ENCODE measurements at regions not wholly inside any gene's neighbourhood (a gene's known extent, or its start where the extent isn't known, plus 50 kb on each side); places are given as distances from the start of the nearest gene placed in this dataset.
"Not testable (repeated sequence)": the region's sequence is repeated elsewhere in the genome, so short reads cannot be mapped to it uniquely, and the experiment has no call there.

- no TSS peak for BruUV-seq (replicated peaks)
- Histone ChIP-seq H3K27ac (ENCODE audit: control insufficient read depth, insufficient read depth) (no peak overlapping the region), H3K4me1 (ENCODE audit: control insufficient read depth, insufficient read depth, low read length) (no peaks in the 10 kb centered on the region), H3K4me2 (ENCODE audit: control insufficient read depth, insufficient read depth) (no peak overlapping the region), H3K36me3 (ENCODE audit: control insufficient read depth in 2 of 2, insufficient read depth in 2 of 2, low read length in 1 of 2) (no peaks in the 10 kb centered on the region), H3K4me3 (no peak overlapping the region), H4K20me1 (ENCODE audit: control insufficient read depth, insufficient read depth) (no peaks in the 10 kb centered on the region), H3K9ac (ENCODE audit: control insufficient read depth, insufficient read depth, low read length) (no peak overlapping the region), H3K79me2 (ENCODE audit: control insufficient read depth, insufficient read depth, low read length) (no peaks in the 10 kb centered on the region), H3K27me3 (replicated peaks in 1 of 2; ENCODE audit: control insufficient read depth in 2 of 2, insufficient read depth in 2 of 2, low read length in 1 of 2) (no peaks in the 10 kb centered on the region), H3K9me3 (replicated peaks; ENCODE audit: control insufficient read depth, insufficient read depth, low read length) (no peaks in the 10 kb centered on the region), H2AFZ (ENCODE audit: control insufficient read depth, low read depth, low read length) (no peak overlapping the region)
- FAIRE-seq (no peak), DNase-seq (ENCODE audit: low read depth, low spot score) (no peak), ATAC-seq (no peak)
- intact Hi-C loops (cut with micrococcal nuclease; ENCODE audit: unreplicated experiment), result no loop called here
- RAD21 ChIA-PET (ENCODE audit: unreplicated experiment), result no interaction called here
- 0% methylated on average over 1 of the region's 1 CpG for WGBS (ENCODE audit: insufficient coverage, insufficient replicate concordance, low lambda C conversion rate, missing lambda C conversion rate)
- CTCF ChIA-PET, result no interaction called here
- SMC1A ChIA-PET (ENCODE audit: uncharacterized antibody, unreplicated experiment), result interaction anchor here (1.1 kb wide), 1 partner anchor 14 kb away, joined by 3 read pairs; no protein-coding TSS in a partner anchor
- TF ChIP-seq RAD51 (IDR thresholded peaks at IDR 0.05) (no peak), ZZZ3 (IDR thresholded peaks at IDR 0.05; ENCODE audit: control insufficient read depth, insufficient read length, low read depth) (no peak), SMARCA5 (IDR thresholded peaks at IDR 0.05) (no peak), ZNF207 (IDR thresholded peaks at IDR 0.05; ENCODE audit: borderline replicate concordance) (no peak), SMAD1 (IDR thresholded peaks at IDR 0.05; ENCODE audit: low read depth, partially characterized antibody) (no peak), TCF12 (IDR thresholded peaks at IDR 0.05; ENCODE audit: low read depth, low read length) (no peak), ETV6 (conservative IDR thresholded peaks at IDR 0.05 in 1 of 2, IDR thresholded peaks at IDR 0.05 in 1 of 2; ENCODE audit: borderline replicate concordance in 1 of 2, low read depth in 1 of 2) (no peak), NRF1 (conservative IDR thresholded peaks at IDR 0.05; ENCODE audit: low read depth, low read length) (no peak)
- POLR2A ChIA-PET, result interaction anchor here (1.2 kb wide), 1 partner anchor 62 kb away, joined by 3 read pairs; no protein-coding TSS in a partner anchor
- in situ Hi-C loops (cut with MboI), result no loop called here
Measured at GRCh38 chr13:79986890-79987289, 354.0 kb downstream of the SPRY2 start.

GRCh38 chr13:79974935-79975650 is 365.8 kb downstream of the SPRY2 start:
- RAD21 ChIA-PET (ENCODE audit: unreplicated experiment); BruUV-seq (replicated peaks); ATAC-seq; H2AFZ ChIP-seq (ENCODE audit: control insufficient read depth, low read depth, low read length); H3K4me1 ChIP-seq (ENCODE audit: control insufficient read depth, insufficient read depth, low read length); H3K36me3 ChIP-seq (ENCODE audit: control insufficient read depth in 2 of 2, insufficient read depth in 2 of 2, low read length in 1 of 2); CTCF ChIA-PET; H3K9ac ChIP-seq (ENCODE audit: control insufficient read depth, insufficient read depth, low read length); H3K4me3 ChIP-seq; H3K27ac ChIP-seq (ENCODE audit: control insufficient read depth, insufficient read depth); H3K79me2 ChIP-seq (ENCODE audit: control insufficient read depth, insufficient read depth, low read length); H3K27me3 ChIP-seq (replicated peaks in 1 of 2; ENCODE audit: control insufficient read depth in 2 of 2, insufficient read depth in 2 of 2, low read length in 1 of 2); in situ Hi-C loops (cut with MboI); intact Hi-C loops (cut with micrococcal nuclease; ENCODE audit: unreplicated experiment); H3K4me2 ChIP-seq (ENCODE audit: control insufficient read depth, insufficient read depth); H4K20me1 ChIP-seq (ENCODE audit: control insufficient read depth, insufficient read depth); POLR2A ChIA-PET; FAIRE-seq; H3K9me3 ChIP-seq (replicated peaks; ENCODE audit: control insufficient read depth, insufficient read depth, low read length); DNase-seq (ENCODE audit: low read depth, low spot score): not testable (repeated sequence)
- SMC1A ChIA-PET (ENCODE audit: uncharacterized antibody, unreplicated experiment), result interaction anchor here (0.8 to 0.9 kb wide), 2 partner anchors 12 to 56 kb away, joined by 3 to 4 read pairs; no protein-coding TSS in a partner anchor
- WGBS (ENCODE audit: insufficient coverage, insufficient replicate concordance, low lambda C conversion rate, missing lambda C conversion rate), result 55% methylated on average over 7 of the region's 7 CpGs

Data from GM12878 (cell line).